NCI-H69 (cell line): ENCODE measurements at regions not wholly inside any gene's neighbourhood (a gene's known extent, or its start where the extent isn't known, plus 50 kb on each side); places are given as distances from the start of the nearest gene placed in this dataset.
"Not testable (repeated sequence)": the region's sequence is repeated elsewhere in the genome, so short reads cannot be mapped to it uniquely, and the experiment has no call there.

ENCODE experiments used
- DNase-seq: peaks from one replicate; lab custom pipeline; 2025; lab: John Stamatoyannopoulos, UW

- no peak for DNase-seq
Observed at GRCh38 chr3:115396801-115397200, 226.5 kb upstream of the GAP43 start.

- DNase-seq = peak; percentile 83
Observed at GRCh38 chr3:115397433-115397832, 225.9 kb upstream of the GAP43 start.

- no peak for DNase-seq
Observed at GRCh38 chr3:115398506-115398905, 224.8 kb upstream of the GAP43 start.

- no peak for DNase-seq
Observed at GRCh38 chr3:115399750-115400149, 223.6 kb upstream of the GAP43 start.

- no peak for DNase-seq
Observed at GRCh38 chr3:115401298-115401697, 222.0 kb upstream of the GAP43 start.

- DNase-seq = no peak
Observed at GRCh38 chr3:115401851-115402501, 221.3 kb upstream of the GAP43 start.

GRCh38 chr3:115402651-115403050, 220.7 kb upstream of the GAP43 start:
- no peak for DNase-seq

GRCh38 chr3:115403786-115404185, 219.5 kb upstream of the GAP43 start:
- DNase-seq = no peak

GRCh38 chr3:115409596-115409995, 213.7 kb upstream of the GAP43 start:
- no peak for DNase-seq

- not testable (repeated sequence) for DNase-seq
Observed at GRCh38 chr3:115414610-115415009, 208.7 kb upstream of the GAP43 start.

- DNase-seq = no peak
Observed at GRCh38 chr3:115415246-115415996, 207.9 kb upstream of the GAP43 start.

- peak; percentile 50 for DNase-seq
Observed at GRCh38 chr3:115418583-115418982, 204.7 kb upstream of the GAP43 start.

GRCh38 chr3:115420086-115420485, 203.2 kb upstream of the GAP43 start:
- DNase-seq = no peak

- DNase-seq = no peak
Observed at GRCh38 chr3:115423170-115423569, 200.1 kb upstream of the GAP43 start.

- no peak for DNase-seq
Observed at GRCh38 chr3:115428841-115429240, 194.5 kb upstream of the GAP43 start.

- peak; percentile 14 for DNase-seq
Observed at GRCh38 chr3:115436767-115437301, 186.5 kb upstream of the GAP43 start.

GRCh38 chr3:115438799-115439198, 184.5 kb upstream of the GAP43 start:
- DNase-seq = no peak

GRCh38 chr3:115445559-115445958, 177.8 kb upstream of the GAP43 start:
- no peak for DNase-seq

- DNase-seq = no peak
Observed at GRCh38 chr3:115448851-115449250, 174.5 kb upstream of the GAP43 start.

- DNase-seq = no peak
Observed at GRCh38 chr3:115450036-115450435, 173.3 kb upstream of the GAP43 start.

GRCh38 chr3:115464036-115464435, 159.3 kb upstream of the GAP43 start:
- DNase-seq = no peak

- DNase-seq = peak; percentile 63
Observed at GRCh38 chr3:115469649-115470048, 153.7 kb upstream of the GAP43 start.

GRCh38 chr3:115470254-115470653, 153.1 kb upstream of the GAP43 start:
- DNase-seq = peak; percentile 73
